GM23338 (cell line): ENCODE measurements at regions not wholly inside any gene's neighbourhood (a gene's known extent, or its start where the extent isn't known, plus 50 kb on each side); places are given as distances from the start of the nearest gene placed in this dataset.
"Not testable (repeated sequence)": the region's sequence is repeated elsewhere in the genome, so short reads cannot be mapped to it uniquely, and the experiment has no call there.

Experiments used
- ATAC-seq: fragments of 200-7000 bp; cut with Tn5 transposase; 3 replicates; pipeline ENCODE4 v1.9.1; 2020
- DNase-seq: peaks from one replicate; pipeline ENCODE4 v3.0.0-alpha.2; 2015; ENCODE audit warnings: low spot score
- H2AFZ ChIP-seq: fragments of 200-600 bp; sonication (generic); 2 replicates; pipeline ENCODE4 v1.8.0; 2016; ENCODE audit warnings: antibody characterized with exemption, mild to moderate bottlenecking, moderate library complexity
- H3F3A ChIP-seq: fragments of 200-600 bp; sonication (generic); replicated peaks from 2 replicates; pipeline ENCODE4 v1.8.0; 2017; ENCODE audit warnings: antibody characterized with exemption, mixed run types, low read depth
- H3K27ac ChIP-seq: fragments of 200-600 bp; sonication (generic); 2 replicates; pipeline ENCODE4 v1.6.1; 2016; ENCODE audit warnings: low read depth
- H3K27me3 ChIP-seq: fragments of 200-600 bp; sonication (generic); 2 replicates; pipeline ENCODE4 v1.8.0; 2016; ENCODE audit warnings: mild to moderate bottlenecking, mixed run types, moderate library complexity; ENCODE audit not compliant: insufficient read depth
- H3K36me3 ChIP-seq: fragments of 200-600 bp; sonication (generic); 2 replicates; pipeline ENCODE4 v1.8.0; 2016; ENCODE audit warnings: mild to moderate bottlenecking; ENCODE audit not compliant: insufficient read depth
- H3K4me1 ChIP-seq: fragments of 200-600 bp; sonication (generic); 2 replicates; pipeline ENCODE4 v1.8.0; 2016; ENCODE audit warnings: mild to moderate bottlenecking, moderate library complexity; ENCODE audit not compliant: insufficient read depth
- H3K4me2 ChIP-seq: fragments of 200-600 bp; sonication (generic); 2 replicates; pipeline ENCODE4 v1.7.1; 2017; ENCODE audit warnings: mixed run types
- H3K4me3 ChIP-seq: fragments of 200-600 bp; sonication (generic); 2 replicates; pipeline ENCODE4 v1.6.1; 2016; ENCODE audit warnings: mixed run types
- H3K79me2 ChIP-seq: fragments of 200-600 bp; sonication (generic); replicated peaks from 2 replicates; pipeline ENCODE4 v1.8.0; 2017; ENCODE audit warnings: mild to moderate bottlenecking; ENCODE audit not compliant: insufficient read depth
- H3K9me2 ChIP-seq: fragments of 200-600 bp; sonication (generic); 2 replicates; pipeline ENCODE4 v1.8.0; 2017; ENCODE audit not compliant: insufficient read depth
- H4K20me1 ChIP-seq: fragments of 200-600 bp; sonication (generic); replicated peaks from 2 replicates; pipeline ENCODE4 v1.8.0; 2017; ENCODE audit warnings: mild to moderate bottlenecking; ENCODE audit not compliant: insufficient read depth
- H3K27ac Mint-ChIP-seq: 2 replicates; pipeline ENCODE4 v1.8.0; 2020; ENCODE audit warnings: inconsistent platforms, mild to moderate bottlenecking, moderate library complexity, mixed read lengths
- H3K27me3 Mint-ChIP-seq: 3 replicates; pipeline ENCODE4 v1.8.0; 2022; ENCODE audit warnings: low read depth, mild to moderate bottlenecking, moderate library complexity, mixed read lengths, inconsistent platforms; ENCODE audit not compliant: insufficient read depth, poor library complexity
- H3K36me3 Mint-ChIP-seq: 3 replicates; pipeline ENCODE4 v1.8.0; 2021; ENCODE audit warnings: low read depth, mild to moderate bottlenecking, inconsistent platforms, moderate library complexity, mixed read lengths
- H3K4me1 Mint-ChIP-seq: 3 replicates; pipeline ENCODE4 v1.8.0; 2020; ENCODE audit warnings: mild to moderate bottlenecking, inconsistent platforms, mixed read lengths
- H3K4me3 Mint-ChIP-seq: 3 replicates; pipeline ENCODE4 v1.8.0; 2021; ENCODE audit warnings: moderate library complexity, mild to moderate bottlenecking, inconsistent platforms, mixed read lengths
- H3K9me3 Mint-ChIP-seq: 3 replicates; pipeline ENCODE4 v1.8.0; 2020; ENCODE audit warnings: moderate library complexity, mild to moderate bottlenecking, inconsistent platforms, mixed read lengths
- NANOG ChIP-seq: IDR thresholded peaks from 2 replicates; pipeline ENCODE4 v1.6.1; 2016; ENCODE audit warnings: antibody characterized with exemption, borderline replicate concordance
- POLR2AphosphoS5 ChIP-seq: IDR thresholded peaks from 2 replicates; pipeline ENCODE4 v1.6.1; 2016; ENCODE audit warnings: antibody characterized with exemption, low read depth
- STAT1 ChIP-seq: IDR thresholded peaks from one replicate; pipeline ENCODE4 v1.6.1; 2016; ENCODE audit warnings: antibody characterized with exemption; ENCODE audit not compliant: unreplicated experiment
- ZNF114 ChIP-seq: fragments of 250-450 bp; sonication (Bioruptor Pico); IDR thresholded peaks from 2 replicates; pipeline ENCODE4 v1.5.0; 2020; ENCODE audit warnings: mild to moderate bottlenecking, moderate library complexity
- ZNF331 ChIP-seq: fragments of 250-450 bp; sonication (Bioruptor Pico); IDR thresholded peaks from 2 replicates; pipeline ENCODE4 v1.5.0; 2020; ENCODE audit warnings: low read depth, mild to moderate bottlenecking, moderate library complexity
- TF ChIP-seq, protein P1 (sequence below): fragments of 250-450 bp; sonication (Bioruptor Pico); IDR thresholded peaks from 2 replicates; pipeline ENCODE4 v1.5.0; 2020; ENCODE audit warnings: mild to moderate bottlenecking, moderate library complexity
- TF ChIP-seq, protein P2 (sequence below), 2 experiments: fragments of 200-600 bp in 1 of 2; sonication (generic) in 1 of 2; conservative IDR thresholded peaks; 2 replicates each; pipeline versions ENCODE4 v1.5.1 to v1.6.1; 2016 to 2017; ENCODE audit warnings: antibody characterized with exemption in 2 of 2, low read depth in 2 of 2, mild to moderate bottlenecking in 2 of 2, moderate library complexity in 1 of 2

GRCh38 chr1:10882069-10882468 is 85.6 kb upstream of the CASZ1 start:
- no peaks in the 10 kb centered on the region for H3K27me3 ChIP-seq
- H3F3A ChIP-seq, result no peaks in the 10 kb centered on the region
- H3K4me3 ChIP-seq, result no peak overlapping the region
- H3K27ac ChIP-seq, result no peak overlapping the region
- no peaks in the 10 kb centered on the region for H3K79me2 ChIP-seq
- H3K4me1 Mint-ChIP-seq, result no peaks in the 10 kb centered on the region; the same call in 2 of the 3 replicates
- H2AFZ ChIP-seq, result no peak overlapping the region
- H3K4me3 Mint-ChIP-seq, result no peak overlapping the region
- peaks cover 3% of the 10 kb centered on the region for H3K27me3 Mint-ChIP-seq
- no peaks in the 10 kb centered on the region for H3K9me2 ChIP-seq
- no peak overlapping the region for H3K27ac Mint-ChIP-seq
- no peaks in the 10 kb centered on the region for H4K20me1 ChIP-seq
- H3K36me3 Mint-ChIP-seq, result no peaks in the 10 kb centered on the region
- ATAC-seq (no peak), DNase-seq (no peak)
- TF ChIP-seq POLR2AphosphoS5 (no peak), NANOG (no peak), ZNF331 (no peak), ZNF114 (CRISPR knock-in tag) (no peak), STAT1 (no peak)
- TF ChIP-seq, protein P1, sequence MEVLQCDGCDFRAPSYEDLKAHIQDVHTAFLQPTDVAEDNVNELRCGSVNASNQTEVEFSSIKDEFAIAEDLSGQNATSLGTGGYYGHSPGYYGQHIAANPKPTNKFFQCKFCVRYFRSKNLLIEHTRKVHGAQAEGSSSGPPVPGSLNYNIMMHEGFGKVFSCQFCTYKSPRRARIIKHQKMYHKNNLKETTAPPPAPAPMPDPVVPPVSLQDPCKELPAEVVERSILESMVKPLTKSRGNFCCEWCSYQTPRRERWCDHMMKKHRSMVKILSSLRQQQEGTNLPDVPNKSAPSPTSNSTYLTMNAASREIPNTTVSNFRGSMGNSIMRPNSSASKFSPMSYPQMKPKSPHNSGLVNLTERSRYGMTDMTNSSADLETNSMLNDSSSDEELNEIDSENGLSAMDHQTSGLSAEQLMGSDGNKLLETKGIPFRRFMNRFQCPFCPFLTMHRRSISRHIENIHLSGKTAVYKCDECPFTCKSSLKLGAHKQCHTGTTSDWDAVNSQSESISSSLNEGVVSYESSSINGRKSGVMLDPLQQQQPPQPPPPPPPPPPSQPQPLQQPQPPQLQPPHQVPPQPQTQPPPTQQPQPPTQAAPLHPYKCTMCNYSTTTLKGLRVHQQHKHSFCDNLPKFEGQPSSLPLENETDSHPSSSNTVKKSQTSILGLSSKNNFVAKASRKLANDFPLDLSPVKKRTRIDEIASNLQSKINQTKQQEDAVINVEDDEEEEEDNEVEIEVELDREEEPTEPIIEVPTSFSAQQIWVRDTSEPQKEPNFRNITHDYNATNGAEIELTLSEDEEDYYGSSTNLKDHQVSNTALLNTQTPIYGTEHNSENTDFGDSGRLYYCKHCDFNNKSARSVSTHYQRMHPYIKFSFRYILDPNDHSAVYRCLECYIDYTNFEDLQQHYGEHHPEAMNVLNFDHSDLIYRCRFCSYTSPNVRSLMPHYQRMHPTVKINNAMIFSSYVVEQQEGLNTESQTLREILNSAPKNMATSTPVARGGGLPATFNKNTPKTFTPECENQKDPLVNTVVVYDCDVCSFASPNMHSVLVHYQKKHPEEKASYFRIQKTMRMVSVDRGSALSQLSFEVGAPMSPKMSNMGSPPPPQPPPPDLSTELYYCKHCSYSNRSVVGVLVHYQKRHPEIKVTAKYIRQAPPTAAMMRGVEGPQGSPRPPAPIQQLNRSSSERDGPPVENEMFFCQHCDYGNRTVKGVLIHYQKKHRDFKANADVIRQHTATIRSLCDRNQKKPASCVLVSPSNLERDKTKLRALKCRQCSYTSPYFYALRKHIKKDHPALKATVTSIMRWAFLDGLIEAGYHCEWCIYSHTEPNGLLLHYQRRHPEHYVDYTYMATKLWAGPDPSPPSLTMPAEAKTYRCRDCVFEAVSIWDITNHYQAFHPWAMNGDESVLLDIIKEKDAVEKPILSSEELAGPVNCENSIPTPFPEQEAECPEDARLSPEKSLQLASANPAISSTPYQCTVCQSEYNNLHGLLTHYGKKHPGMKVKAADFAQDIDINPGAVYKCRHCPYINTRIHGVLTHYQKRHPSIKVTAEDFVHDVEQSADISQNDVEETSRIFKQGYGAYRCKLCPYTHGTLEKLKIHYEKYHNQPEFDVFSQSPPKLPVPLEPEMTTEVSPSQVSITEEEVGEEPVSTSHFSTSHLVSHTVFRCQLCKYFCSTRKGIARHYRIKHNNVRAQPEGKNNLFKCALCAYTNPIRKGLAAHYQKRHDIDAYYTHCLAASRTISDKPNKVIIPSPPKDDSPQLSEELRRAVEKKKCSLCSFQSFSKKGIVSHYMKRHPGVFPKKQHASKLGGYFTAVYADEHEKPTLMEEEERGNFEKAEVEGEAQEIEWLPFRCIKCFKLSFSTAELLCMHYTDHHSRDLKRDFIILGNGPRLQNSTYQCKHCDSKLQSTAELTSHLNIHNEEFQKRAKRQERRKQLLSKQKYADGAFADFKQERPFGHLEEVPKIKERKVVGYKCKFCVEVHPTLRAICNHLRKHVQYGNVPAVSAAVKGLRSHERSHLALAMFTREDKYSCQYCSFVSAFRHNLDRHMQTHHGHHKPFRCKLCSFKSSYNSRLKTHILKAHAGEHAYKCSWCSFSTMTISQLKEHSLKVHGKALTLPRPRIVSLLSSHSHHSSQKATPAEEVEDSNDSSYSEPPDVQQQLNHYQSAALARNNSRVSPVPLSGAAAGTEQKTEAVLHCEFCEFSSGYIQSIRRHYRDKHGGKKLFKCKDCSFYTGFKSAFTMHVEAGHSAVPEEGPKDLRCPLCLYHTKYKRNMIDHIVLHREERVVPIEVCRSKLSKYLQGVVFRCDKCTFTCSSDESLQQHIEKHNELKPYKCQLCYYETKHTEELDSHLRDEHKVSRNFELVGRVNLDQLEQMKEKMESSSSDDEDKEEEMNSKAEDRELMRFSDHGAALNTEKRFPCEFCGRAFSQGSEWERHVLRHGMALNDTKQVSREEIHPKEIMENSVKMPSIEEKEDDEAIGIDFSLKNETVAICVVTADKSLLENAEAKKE (CRISPR knock-in tag), result no peak
- TF ChIP-seq, protein P2, sequence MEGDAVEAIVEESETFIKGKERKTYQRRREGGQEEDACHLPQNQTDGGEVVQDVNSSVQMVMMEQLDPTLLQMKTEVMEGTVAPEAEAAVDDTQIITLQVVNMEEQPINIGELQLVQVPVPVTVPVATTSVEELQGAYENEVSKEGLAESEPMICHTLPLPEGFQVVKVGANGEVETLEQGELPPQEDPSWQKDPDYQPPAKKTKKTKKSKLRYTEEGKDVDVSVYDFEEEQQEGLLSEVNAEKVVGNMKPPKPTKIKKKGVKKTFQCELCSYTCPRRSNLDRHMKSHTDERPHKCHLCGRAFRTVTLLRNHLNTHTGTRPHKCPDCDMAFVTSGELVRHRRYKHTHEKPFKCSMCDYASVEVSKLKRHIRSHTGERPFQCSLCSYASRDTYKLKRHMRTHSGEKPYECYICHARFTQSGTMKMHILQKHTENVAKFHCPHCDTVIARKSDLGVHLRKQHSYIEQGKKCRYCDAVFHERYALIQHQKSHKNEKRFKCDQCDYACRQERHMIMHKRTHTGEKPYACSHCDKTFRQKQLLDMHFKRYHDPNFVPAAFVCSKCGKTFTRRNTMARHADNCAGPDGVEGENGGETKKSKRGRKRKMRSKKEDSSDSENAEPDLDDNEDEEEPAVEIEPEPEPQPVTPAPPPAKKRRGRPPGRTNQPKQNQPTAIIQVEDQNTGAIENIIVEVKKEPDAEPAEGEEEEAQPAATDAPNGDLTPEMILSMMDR (conservative IDR thresholded peaks at IDR 0.05; ENCODE audit: low read depth in 2 of 2), result no peak
- H3K4me1 ChIP-seq, result no peaks in the 10 kb centered on the region
- no peaks in the 10 kb centered on the region for H3K9me3 Mint-ChIP-seq
- no peak overlapping the region for H3K4me2 ChIP-seq
- H3K36me3 ChIP-seq, result no peaks in the 10 kb centered on the region

- H3K79me2 ChIP-seq, H3K27ac Mint-ChIP-seq, ATAC-seq, H3K9me2 ChIP-seq, H3K36me3 Mint-ChIP-seq, H3K4me3 Mint-ChIP-seq, H4K20me1 ChIP-seq, DNase-seq, H3K4me3 ChIP-seq, H3K9me3 Mint-ChIP-seq, H3F3A ChIP-seq, H3K4me2 ChIP-seq, H3K27ac ChIP-seq, H3K36me3 ChIP-seq, H2AFZ ChIP-seq: not testable (repeated sequence)
- Mint-ChIP-seq H3K4me1 (peaks cover 18% of the 10 kb centered on the region), H3K27me3 (peaks cover 21% of the 10 kb centered on the region)
- Histone ChIP-seq H3K27me3 (peaks cover 30% of the 10 kb centered on the region), H3K4me1 (peaks cover 17% of the 10 kb centered on the region; the same call in 1 of the 2 replicates)
Measured at GRCh38 chr1:10887032-10887431, 90.6 kb upstream of the CASZ1 start.
